ENCODE measurements at regions not wholly inside any gene's neighbourhood (a gene's known extent, or its start where the extent isn't known, plus 50 kb on each side); places are given as distances from the start of the nearest gene placed in this dataset.
"Not testable (repeated sequence)": the region's sequence is repeated elsewhere in the genome, so short reads cannot be mapped to it uniquely, and the experiment has no call there.

DNA sequence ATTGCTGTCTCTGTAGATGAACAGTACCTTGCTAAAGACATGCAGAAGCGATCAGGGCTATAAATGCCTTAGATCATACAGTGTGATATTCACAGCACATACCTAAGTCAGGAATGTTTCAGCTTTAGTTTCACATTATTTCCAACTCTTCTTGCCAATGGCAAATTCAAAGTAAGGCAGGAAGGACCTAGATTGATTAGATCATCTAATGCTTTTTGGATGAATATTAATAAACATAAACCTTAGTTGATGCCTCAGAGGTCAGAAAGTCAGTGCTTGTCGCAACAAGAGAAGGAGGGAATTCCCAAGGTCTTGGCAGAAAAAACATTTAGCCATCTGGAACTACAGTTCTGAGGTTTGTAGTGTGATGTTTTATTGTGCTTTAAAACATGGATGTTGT lies 122.3 kb downstream of the TNFSF18 start:
- H3K4me1 Mint-ChIP-seq (ENCODE audit: low read depth): peaks cover 6% of the 10 kb centered on the region
- no peaks in the 10 kb centered on the region for H3K9me3 Mint-ChIP-seq
- peaks cover 24% of the 10 kb centered on the region for H3K27me3 Mint-ChIP-seq (ENCODE audit: low read depth)
- DNase-seq (ENCODE audit: low spot score): no peak
- H3K36me3 Mint-ChIP-seq (ENCODE audit: low read depth): no peaks in the 10 kb centered on the region
- H3K4me3 Mint-ChIP-seq: no peak overlapping the region
- H3K27ac Mint-ChIP-seq: no peak overlapping the region

DNA sequence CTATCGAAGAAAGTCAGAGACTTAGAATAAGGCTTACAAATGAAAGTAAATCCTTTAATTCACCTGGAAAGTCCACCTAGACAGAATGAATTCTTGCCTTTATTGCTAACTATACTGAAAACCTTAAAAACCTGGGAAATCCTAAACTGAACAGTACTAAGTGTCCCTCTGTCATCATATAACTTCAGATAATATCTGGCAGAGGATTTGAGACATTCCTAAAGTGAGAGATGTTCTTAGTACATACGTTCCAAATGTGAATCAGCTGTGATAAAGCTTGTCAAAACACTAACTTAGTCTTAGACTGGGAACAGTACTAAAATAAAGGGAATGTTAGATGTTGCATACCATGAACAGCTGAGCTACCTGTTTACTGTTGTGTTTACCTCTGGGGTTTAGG lies 121.7 kb downstream of the TNFSF18 start:
- no peak overlapping the region for H3K4me3 Mint-ChIP-seq
- H3K36me3 Mint-ChIP-seq (ENCODE audit: low read depth): no peaks in the 10 kb centered on the region
- H3K9me3 Mint-ChIP-seq: no peaks in the 10 kb centered on the region
- H3K4me1 Mint-ChIP-seq (ENCODE audit: low read depth): peaks cover 11% of the 10 kb centered on the region
- H3K27me3 Mint-ChIP-seq (ENCODE audit: low read depth): peaks cover 24% of the 10 kb centered on the region
- H3K27ac Mint-ChIP-seq: no peak overlapping the region
- DNase-seq (ENCODE audit: low spot score): no peak

DNA sequence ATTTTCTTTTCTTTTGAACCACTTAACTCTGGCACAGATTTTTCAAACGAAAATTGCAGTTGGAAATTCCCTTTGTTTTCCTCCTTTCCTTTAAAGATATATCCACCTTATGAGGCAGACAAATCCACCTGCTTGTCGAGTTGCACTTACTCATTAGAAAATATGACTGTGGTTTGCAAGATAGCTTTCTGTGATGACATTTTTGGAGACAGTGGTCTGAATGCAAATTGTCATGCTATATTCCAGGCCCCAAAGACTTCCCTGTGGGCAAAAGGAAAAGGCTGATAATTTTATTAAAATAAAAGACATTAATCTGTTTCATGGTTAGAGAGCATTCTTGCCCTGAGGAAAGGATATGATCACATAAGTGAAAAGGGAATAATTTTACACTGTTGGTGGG lies 120.6 kb downstream of the TNFSF18 start:
- no peak for DNase-seq (ENCODE audit: low spot score)
- Mint-ChIP-seq H3K27me3 (ENCODE audit: low read depth) (peaks cover 21% of the 10 kb centered on the region), H3K36me3 (ENCODE audit: low read depth) (no peaks in the 10 kb centered on the region), H3K9me3 (no peaks in the 10 kb centered on the region), H3K4me1 (ENCODE audit: low read depth) (peaks cover 17% of the 10 kb centered on the region), H3K27ac (no peak overlapping the region), H3K4me3 (no peak overlapping the region)

DNA sequence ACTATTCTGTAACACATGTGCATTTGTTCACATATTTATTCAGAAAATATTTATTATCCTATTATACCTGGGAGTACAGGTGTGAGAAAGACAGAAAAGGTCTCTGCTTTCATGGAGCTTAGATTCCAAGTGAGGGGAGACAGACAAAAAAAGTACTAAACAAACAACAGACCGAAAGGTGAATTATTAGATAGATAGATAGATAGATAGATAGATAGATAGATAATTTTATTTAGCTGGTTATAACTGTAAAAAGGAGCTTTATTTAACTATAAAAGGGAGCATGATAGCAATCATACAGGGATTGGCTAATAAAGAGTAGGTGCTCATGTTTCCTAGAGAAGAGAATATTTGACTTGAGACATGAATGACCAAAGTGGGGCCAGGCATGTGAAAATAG lies 119.4 kb downstream of the TNFSF18 start:
- DNase-seq (ENCODE audit: low spot score): no peak
- Mint-ChIP-seq H3K4me3 (no peak overlapping the region), H3K4me1 (ENCODE audit: low read depth) (peaks cover 18% of the 10 kb centered on the region), H3K27me3 (ENCODE audit: low read depth) (peaks cover 23% of the 10 kb centered on the region), H3K27ac (no peak overlapping the region), H3K9me3 (no peaks in the 10 kb centered on the region), H3K36me3 (ENCODE audit: low read depth) (no peaks in the 10 kb centered on the region)

DNA sequence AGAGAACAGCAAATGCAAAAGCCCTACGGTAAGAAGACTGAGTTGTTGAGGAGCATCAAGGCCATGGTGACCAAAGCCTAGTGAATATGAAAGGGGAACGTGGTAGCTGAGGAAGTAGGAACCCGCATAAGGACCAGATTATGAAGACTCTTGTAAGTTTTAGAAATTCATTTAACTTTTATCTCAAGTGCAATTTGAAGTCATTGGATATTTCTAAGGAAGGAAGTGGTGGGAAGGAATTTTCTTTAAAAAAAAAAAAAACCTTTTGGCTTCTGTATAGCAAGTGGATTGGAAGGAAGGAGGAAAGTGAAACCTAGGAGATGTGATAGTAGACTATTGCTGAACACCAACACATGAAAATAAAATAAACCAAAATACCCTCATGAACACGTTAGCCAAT lies 119.0 kb downstream of the TNFSF18 start:
- Mint-ChIP-seq H3K4me3 (no peak overlapping the region), H3K27ac (no peak overlapping the region), H3K9me3 (no peaks in the 10 kb centered on the region), H3K4me1 (ENCODE audit: low read depth) (peaks cover 18% of the 10 kb centered on the region), H3K27me3 (ENCODE audit: low read depth) (peaks cover 23% of the 10 kb centered on the region), H3K36me3 (ENCODE audit: low read depth) (no peaks in the 10 kb centered on the region)
- DNase-seq (ENCODE audit: low spot score): no peak

DNA sequence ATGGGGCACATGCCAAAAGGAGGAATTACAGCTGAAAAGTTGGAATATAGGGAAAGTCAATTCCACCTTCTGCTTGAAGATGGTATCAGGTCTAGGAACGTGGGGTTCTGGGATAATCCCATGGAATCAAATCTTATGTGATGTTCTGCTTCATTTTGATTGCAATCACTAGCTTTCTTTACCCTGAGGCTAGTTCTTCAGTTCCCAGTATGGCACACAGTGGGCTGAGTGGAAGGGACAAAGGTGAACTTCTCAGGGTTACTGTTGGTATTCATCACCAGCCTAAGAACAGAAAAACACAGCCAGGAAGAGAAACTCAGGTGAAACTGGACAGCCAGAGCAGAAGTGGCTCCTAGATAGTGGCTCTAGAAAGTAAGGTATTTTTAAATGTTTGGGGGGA lies 117.8 kb downstream of the TNFSF18 start:
- H3K27me3 Mint-ChIP-seq (ENCODE audit: low read depth): peaks cover 20% of the 10 kb centered on the region
- H3K27ac Mint-ChIP-seq: no peak overlapping the region
- H3K4me3 Mint-ChIP-seq: peak overlapping the region; percentile 23
- no peaks in the 10 kb centered on the region for H3K9me3 Mint-ChIP-seq
- no peaks in the 10 kb centered on the region for H3K36me3 Mint-ChIP-seq (ENCODE audit: low read depth)
- no peak for DNase-seq (ENCODE audit: low spot score)
- peaks cover 18% of the 10 kb centered on the region for H3K4me1 Mint-ChIP-seq (ENCODE audit: low read depth)

DNA sequence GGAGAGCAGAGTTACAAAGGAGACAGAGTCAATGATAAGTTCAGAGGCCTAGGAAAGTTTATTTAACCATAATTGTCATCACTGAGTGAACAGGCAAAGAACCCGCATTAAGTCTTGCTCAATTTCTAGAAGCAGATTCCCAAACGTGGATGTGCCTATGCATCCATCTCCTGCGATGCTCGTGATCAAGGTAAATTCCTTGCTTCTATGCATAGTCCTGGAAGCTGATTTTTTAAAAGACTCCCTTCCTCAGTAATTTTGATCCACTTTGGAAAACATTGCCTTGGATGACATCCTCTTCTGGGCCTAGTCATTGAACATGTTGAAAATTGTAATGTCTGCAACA lies 116.4 kb downstream of the TNFSF18 start:
- Mint-ChIP-seq H3K9me3 (no peaks in the 10 kb centered on the region), H3K36me3 (ENCODE audit: low read depth) (no peaks in the 10 kb centered on the region), H3K27me3 (ENCODE audit: low read depth) (peaks cover 18% of the 10 kb centered on the region), H3K4me1 (ENCODE audit: low read depth) (peaks cover 18% of the 10 kb centered on the region), H3K27ac (peak overlapping the region; percentile 44), H3K4me3 (no peak overlapping the region)
- DNase-seq (ENCODE audit: low spot score): no peak

DNA sequence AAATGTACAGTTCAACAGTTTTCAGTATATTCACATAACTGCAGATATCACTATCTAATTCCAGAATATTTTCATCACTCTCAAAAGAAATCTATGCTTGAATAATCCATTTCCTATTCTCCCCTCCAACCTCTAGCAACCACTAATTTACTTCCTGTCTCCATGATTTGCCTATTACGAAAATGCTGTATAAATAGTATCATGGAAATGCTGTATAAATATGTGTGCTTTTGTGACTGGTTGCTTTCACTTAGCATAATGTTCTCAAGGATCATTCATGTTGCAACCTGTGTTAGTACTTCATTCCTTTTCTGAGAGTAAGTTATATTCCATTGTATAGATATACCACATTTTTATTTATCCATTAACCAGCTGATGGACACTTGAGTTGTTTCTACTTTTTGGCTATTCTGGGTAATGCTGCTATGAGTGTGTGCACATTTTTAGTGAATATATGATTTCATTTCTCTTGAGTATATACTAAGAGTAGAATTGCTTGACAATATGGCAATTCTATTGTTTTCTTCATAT lies 115.6 kb downstream of the TNFSF18 start:
- Mint-ChIP-seq H3K4me3 (no peak overlapping the region), H3K36me3 (ENCODE audit: low read depth) (no peaks in the 10 kb centered on the region), H3K27me3 (ENCODE audit: low read depth) (peaks cover 16% of the 10 kb centered on the region), H3K27ac (no peak overlapping the region), H3K4me1 (ENCODE audit: low read depth) (peaks cover 18% of the 10 kb centered on the region), H3K9me3 (no peaks in the 10 kb centered on the region)
- no peak for DNase-seq (ENCODE audit: low spot score)

DNA sequence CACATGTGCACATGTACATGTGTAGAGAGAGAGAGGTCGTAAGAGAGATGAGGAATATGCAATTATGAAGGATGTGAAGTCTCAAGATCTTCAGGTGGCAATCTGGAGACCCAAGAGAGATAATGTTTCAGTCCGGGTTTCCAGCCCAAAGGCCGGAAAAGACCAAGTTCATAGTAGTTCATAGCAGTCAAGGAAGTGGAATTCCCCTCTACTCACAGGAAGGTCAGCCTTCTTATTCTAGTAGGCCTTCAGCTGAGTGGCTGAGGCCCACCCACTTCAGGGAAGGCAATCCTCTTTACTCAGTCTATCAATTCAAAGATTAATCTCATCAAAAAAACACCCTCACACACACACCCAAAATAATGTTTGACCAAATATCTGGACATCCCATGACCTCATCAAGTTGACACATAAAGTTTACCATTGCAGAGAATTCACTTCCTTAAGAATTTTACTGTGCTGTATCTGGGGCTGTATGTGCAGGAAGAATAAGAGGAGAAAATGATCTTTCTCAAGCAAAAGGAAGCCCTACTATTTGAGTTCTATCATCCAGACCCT lies 114.6 kb downstream of the TNFSF18 start:
- H3K4me1 Mint-ChIP-seq (ENCODE audit: low read depth): peaks cover 18% of the 10 kb centered on the region
- H3K27me3 Mint-ChIP-seq (ENCODE audit: low read depth): peaks cover 17% of the 10 kb centered on the region
- no peak overlapping the region for H3K27ac Mint-ChIP-seq
- no peaks in the 10 kb centered on the region for H3K9me3 Mint-ChIP-seq
- H3K4me3 Mint-ChIP-seq: no peak overlapping the region
- no peaks in the 10 kb centered on the region for H3K36me3 Mint-ChIP-seq (ENCODE audit: low read depth)
- DNase-seq (ENCODE audit: low spot score): no peak

DNA sequence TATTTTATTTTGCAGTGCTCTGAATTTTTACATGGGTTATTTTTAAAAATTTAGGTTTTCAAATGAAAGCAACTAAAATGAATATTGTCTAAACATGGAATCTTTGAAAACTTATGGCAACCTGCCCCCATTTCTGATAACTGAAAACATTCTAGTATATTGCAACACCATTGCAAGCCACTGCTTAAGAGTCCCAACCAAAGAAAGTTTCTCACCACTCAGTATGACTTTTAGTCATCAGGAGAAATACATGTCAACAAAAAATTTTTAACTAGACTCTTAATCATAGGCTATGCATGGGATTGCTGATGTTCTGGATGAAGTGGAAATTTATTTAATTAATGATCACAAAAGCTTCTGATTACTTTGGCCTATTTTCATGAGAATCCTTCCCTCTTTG lies 112.1 kb downstream of the TNFSF18 start:
- H3K9me3 Mint-ChIP-seq: no peaks in the 10 kb centered on the region
- peaks cover 10% of the 10 kb centered on the region for H3K4me1 Mint-ChIP-seq (ENCODE audit: low read depth)
- no peak overlapping the region for H3K27ac Mint-ChIP-seq
- H3K4me3 Mint-ChIP-seq: no peak overlapping the region
- no peak for DNase-seq (ENCODE audit: low spot score)
- H3K27me3 Mint-ChIP-seq (ENCODE audit: low read depth): peaks cover 22% of the 10 kb centered on the region
- no peaks in the 10 kb centered on the region for H3K36me3 Mint-ChIP-seq (ENCODE audit: low read depth)

DNA sequence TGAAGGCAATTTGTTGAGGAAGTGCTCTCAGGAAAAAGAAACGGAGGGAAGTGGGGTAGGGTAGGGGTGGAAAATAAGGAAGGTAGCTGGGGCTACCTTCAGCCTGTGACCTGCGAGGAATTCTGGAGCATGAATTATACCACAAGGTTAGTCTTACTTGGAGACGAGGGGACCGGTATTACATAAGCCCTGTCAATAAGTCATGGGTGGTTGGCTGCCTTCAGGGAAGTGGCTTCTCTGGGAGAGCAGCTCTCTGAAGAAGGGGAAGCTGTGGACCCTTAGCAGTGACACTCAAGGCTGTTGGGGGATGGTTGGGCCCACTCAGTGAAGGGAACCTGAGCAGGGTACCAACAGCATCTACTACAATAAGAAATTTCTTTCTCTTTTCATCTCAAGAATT lies 111.3 kb downstream of the TNFSF18 start:
- Mint-ChIP-seq H3K4me1 (ENCODE audit: low read depth) (peaks cover 4% of the 10 kb centered on the region), H3K27me3 (ENCODE audit: low read depth) (peaks cover 22% of the 10 kb centered on the region), H3K36me3 (ENCODE audit: low read depth) (no peaks in the 10 kb centered on the region), H3K4me3 (no peak overlapping the region), H3K27ac (no peak overlapping the region), H3K9me3 (no peaks in the 10 kb centered on the region)
- DNase-seq (ENCODE audit: low spot score): no peak

DNA sequence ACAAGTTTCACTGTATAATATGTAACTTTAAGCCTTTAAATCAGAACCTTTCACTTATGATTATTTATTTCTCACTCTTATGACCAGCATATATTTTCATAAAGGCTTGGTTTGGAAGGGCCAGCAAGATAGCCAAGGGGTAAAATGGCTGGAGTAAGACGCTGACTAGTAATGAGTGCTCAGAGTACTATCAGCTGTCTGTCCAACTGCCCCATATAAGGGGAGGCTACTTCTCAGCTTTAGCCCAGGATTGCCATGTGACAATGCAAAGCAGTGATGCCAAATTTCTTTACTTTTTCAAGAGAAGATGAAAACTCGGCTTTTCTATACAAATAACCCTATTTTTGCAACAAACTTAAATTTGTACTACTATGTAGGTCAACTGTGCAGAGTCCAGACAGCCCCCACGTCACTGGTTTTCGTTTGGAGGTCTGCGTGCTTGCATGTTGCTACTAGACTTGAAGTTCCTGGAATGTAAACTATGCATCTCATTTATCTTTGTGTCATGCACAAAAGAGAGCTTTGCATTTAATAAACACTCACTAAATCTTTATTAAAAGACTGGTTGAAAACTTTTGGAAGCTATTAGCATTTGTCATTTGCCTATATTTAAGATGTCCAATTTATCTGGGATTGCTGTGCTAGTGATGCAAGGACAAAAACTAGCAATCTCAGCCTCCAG lies 110.4 kb downstream of the TNFSF18 start:
- no peak overlapping the region for H3K4me3 Mint-ChIP-seq
- H3K9me3 Mint-ChIP-seq: no peaks in the 10 kb centered on the region
- peaks cover 22% of the 10 kb centered on the region for H3K27me3 Mint-ChIP-seq (ENCODE audit: low read depth)
- H3K4me1 Mint-ChIP-seq (ENCODE audit: low read depth): no peaks in the 10 kb centered on the region
- DNase-seq (ENCODE audit: low spot score): no peak
- H3K27ac Mint-ChIP-seq: no peak overlapping the region
- no peaks in the 10 kb centered on the region for H3K36me3 Mint-ChIP-seq (ENCODE audit: low read depth)

DNA sequence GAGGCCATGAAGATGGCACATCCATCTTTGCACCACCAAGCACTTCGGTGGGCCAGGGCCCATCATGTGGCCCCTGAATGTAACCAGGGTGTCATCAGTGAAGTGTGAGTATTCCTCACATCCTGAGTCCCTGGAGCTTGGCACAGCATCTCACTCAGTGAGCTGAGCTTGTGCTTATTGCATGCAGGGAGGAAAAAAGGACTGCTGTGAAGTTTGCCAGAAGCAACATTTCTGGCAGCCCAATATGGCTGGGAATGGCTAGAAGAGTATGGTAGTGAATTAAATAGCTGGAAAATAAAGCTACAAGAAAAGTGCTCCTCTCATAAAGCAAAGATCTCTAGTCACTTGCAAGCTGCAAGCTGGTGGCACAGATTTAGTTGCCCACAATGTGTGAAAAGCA lies 109.3 kb downstream of the TNFSF18 start:
- no peaks in the 10 kb centered on the region for H3K36me3 Mint-ChIP-seq (ENCODE audit: low read depth)
- DNase-seq (ENCODE audit: low spot score): no peak
- H3K27ac Mint-ChIP-seq: no peak overlapping the region
- H3K4me3 Mint-ChIP-seq: no peak overlapping the region
- H3K27me3 Mint-ChIP-seq (ENCODE audit: low read depth): peaks cover 24% of the 10 kb centered on the region
- H3K4me1 Mint-ChIP-seq (ENCODE audit: low read depth): no peaks in the 10 kb centered on the region
- H3K9me3 Mint-ChIP-seq: no peaks in the 10 kb centered on the region

DNA sequence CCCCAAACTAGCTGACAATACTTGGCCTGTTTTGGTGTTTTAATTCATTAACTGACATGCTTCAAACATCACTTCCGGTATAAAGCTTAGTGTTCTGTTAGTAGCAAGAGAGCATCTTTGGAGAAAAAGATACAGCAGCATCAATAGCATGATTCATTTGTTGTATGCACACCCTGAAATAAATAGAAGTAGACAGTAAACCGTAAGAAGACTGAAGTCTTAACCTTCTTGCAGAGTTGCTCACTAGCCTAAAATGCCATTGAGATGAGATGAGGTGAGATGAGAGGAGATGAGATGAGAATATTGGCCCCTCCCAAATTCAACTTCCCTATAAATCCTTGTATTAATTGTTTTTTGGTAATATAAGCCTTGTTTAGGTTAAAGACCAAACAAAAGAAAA lies 108.8 kb downstream of the TNFSF18 start:
- H3K27me3 Mint-ChIP-seq (ENCODE audit: low read depth): peaks cover 24% of the 10 kb centered on the region
- H3K4me3 Mint-ChIP-seq: no peak overlapping the region
- H3K9me3 Mint-ChIP-seq: no peaks in the 10 kb centered on the region
- H3K36me3 Mint-ChIP-seq (ENCODE audit: low read depth): no peaks in the 10 kb centered on the region
- no peak for DNase-seq (ENCODE audit: low spot score)
- H3K27ac Mint-ChIP-seq: no peak overlapping the region
- no peaks in the 10 kb centered on the region for H3K4me1 Mint-ChIP-seq (ENCODE audit: low read depth)

DNA sequence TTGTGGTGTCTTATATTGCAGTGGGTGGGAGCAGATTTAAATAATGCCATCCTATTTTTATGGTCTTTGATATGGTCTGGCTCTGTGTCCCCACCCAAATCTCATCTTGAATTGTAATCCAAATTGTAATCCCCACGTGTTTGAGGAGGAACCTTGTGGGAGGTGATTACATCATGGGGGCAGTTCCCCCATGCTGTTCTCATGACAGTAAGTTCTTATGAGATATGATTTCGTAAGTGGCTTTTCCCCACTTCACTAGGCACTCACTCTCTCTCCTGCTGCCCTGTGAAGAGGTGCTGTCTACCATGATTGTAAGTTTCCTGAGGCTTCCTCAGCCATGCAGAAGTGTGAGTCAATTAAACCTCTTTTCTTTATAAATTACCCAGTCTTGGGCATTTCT lies 107.6 kb downstream of the TNFSF18 start:
- H3K27ac Mint-ChIP-seq; H3K36me3 Mint-ChIP-seq (ENCODE audit: low read depth); H3K9me3 Mint-ChIP-seq; H3K4me3 Mint-ChIP-seq; H3K4me1 Mint-ChIP-seq (ENCODE audit: low read depth); DNase-seq (ENCODE audit: low spot score): not testable (repeated sequence)
- H3K27me3 Mint-ChIP-seq (ENCODE audit: low read depth): peaks cover 31% of the 10 kb centered on the region

Data from T-helper 2 cell treated with Interferon-gamma antibody and Interleukin-4, amounts not matched to agents 5 μg/mL and 100 μg/mL, for 36 hours (primary cell).